ENCODE measurements at regions not wholly inside any gene's neighbourhood (a gene's known extent, or its start where the extent isn't known, plus 50 kb on each side); places are given as distances from the start of the nearest gene placed in this dataset.

GRCh38 chr13:87094646-87095045, 576.5 kb upstream of the SLITRK5 start:
- Histone ChIP-seq H3K36me3 (ENCODE audit: control insufficient read depth, insufficient read depth, low read length) (no peaks in the 10 kb centered on the region), H3K9me3 (ENCODE audit: control insufficient read depth, low read depth, low read length) (no peaks in the 10 kb centered on the region), H3K27ac (ENCODE audit: low read length) (no peak overlapping the region), H3K4me1 (ENCODE audit: control insufficient read depth, insufficient read depth, low read length) (no peaks in the 10 kb centered on the region), H3K4me3 (ENCODE audit: low read length) (no peak overlapping the region), H3K27me3 (ENCODE audit: control insufficient read depth, insufficient read depth, low read length) (no peaks in the 10 kb centered on the region)
- WGBS (ENCODE audit: insufficient coverage, low lambda C conversion rate), result no CpG with 5 or more reads among the region's 3 CpGs
- DNase-seq, result no peak

GRCh38 chr13:87100431-87100830, 570.7 kb upstream of the SLITRK5 start:
- 89% methylated on average over 3 of the region's 5 CpGs for WGBS (ENCODE audit: insufficient coverage, low lambda C conversion rate)
- no peak for DNase-seq
- no peaks in the 10 kb centered on the region for H3K27me3 ChIP-seq (ENCODE audit: control insufficient read depth, insufficient read depth, low read length)
- no peak overlapping the region for H3K4me3 ChIP-seq (ENCODE audit: low read length)
- H3K27ac ChIP-seq (ENCODE audit: low read length), result no peak overlapping the region
- no peaks in the 10 kb centered on the region for H3K36me3 ChIP-seq (ENCODE audit: control insufficient read depth, insufficient read depth, low read length)
- no peaks in the 10 kb centered on the region for H3K4me1 ChIP-seq (ENCODE audit: control insufficient read depth, insufficient read depth, low read length)
- H3K9me3 ChIP-seq (ENCODE audit: control insufficient read depth, low read depth, low read length), result no peaks in the 10 kb centered on the region

- H3K36me3 ChIP-seq (ENCODE audit: control insufficient read depth, insufficient read depth, low read length), result no peaks in the 10 kb centered on the region
- WGBS (ENCODE audit: insufficient coverage, low lambda C conversion rate), result no CpG with 5 or more reads among the region's 2 CpGs
- H3K27me3 ChIP-seq (ENCODE audit: control insufficient read depth, insufficient read depth, low read length), result no peaks in the 10 kb centered on the region
- no peak for DNase-seq
- H3K27ac ChIP-seq (ENCODE audit: low read length), result no peak overlapping the region
- no peaks in the 10 kb centered on the region for H3K9me3 ChIP-seq (ENCODE audit: control insufficient read depth, low read depth, low read length)
- no peaks in the 10 kb centered on the region for H3K4me1 ChIP-seq (ENCODE audit: control insufficient read depth, insufficient read depth, low read length)
- no peak overlapping the region for H3K4me3 ChIP-seq (ENCODE audit: low read length)
Observed at GRCh38 chr13:87107651-87108050, 563.5 kb upstream of the SLITRK5 start.

GRCh38 chr13:87120476-87120875, 550.7 kb upstream of the SLITRK5 start:
- H3K4me3 ChIP-seq (ENCODE audit: low read length), result no peak overlapping the region
- no peaks in the 10 kb centered on the region for H3K36me3 ChIP-seq (ENCODE audit: control insufficient read depth, insufficient read depth, low read length)
- 71% methylated on average over 2 of the region's 2 CpGs for WGBS (ENCODE audit: insufficient coverage, low lambda C conversion rate)
- H3K9me3 ChIP-seq (ENCODE audit: control insufficient read depth, low read depth, low read length), result no peaks in the 10 kb centered on the region
- DNase-seq, result no peak
- no peaks in the 10 kb centered on the region for H3K4me1 ChIP-seq (ENCODE audit: control insufficient read depth, insufficient read depth, low read length)
- H3K27ac ChIP-seq (ENCODE audit: low read length), result no peak overlapping the region
- H3K27me3 ChIP-seq (ENCODE audit: control insufficient read depth, insufficient read depth, low read length), result no peaks in the 10 kb centered on the region

GRCh38 chr13:87122551-87122950, 548.6 kb upstream of the SLITRK5 start:
- no peak overlapping the region for H3K27ac ChIP-seq (ENCODE audit: low read length)
- no peak overlapping the region for H3K4me3 ChIP-seq (ENCODE audit: low read length)
- H3K36me3 ChIP-seq (ENCODE audit: control insufficient read depth, insufficient read depth, low read length), result no peaks in the 10 kb centered on the region
- H3K4me1 ChIP-seq (ENCODE audit: control insufficient read depth, insufficient read depth, low read length), result no peaks in the 10 kb centered on the region
- no peaks in the 10 kb centered on the region for H3K27me3 ChIP-seq (ENCODE audit: control insufficient read depth, insufficient read depth, low read length)
- DNase-seq, result no peak
- no peaks in the 10 kb centered on the region for H3K9me3 ChIP-seq (ENCODE audit: control insufficient read depth, low read depth, low read length)

GRCh38 chr13:87123987-87124784, 547.0 kb upstream of the SLITRK5 start:
- no CpG with 5 or more reads among the region's 10 CpGs for WGBS (ENCODE audit: insufficient coverage, low lambda C conversion rate)
- Histone ChIP-seq H3K9me3 (ENCODE audit: control insufficient read depth, low read depth, low read length) (no peaks in the 10 kb centered on the region), H3K27ac (ENCODE audit: low read length) (no peak overlapping the region), H3K36me3 (ENCODE audit: control insufficient read depth, insufficient read depth, low read length) (no peaks in the 10 kb centered on the region), H3K27me3 (ENCODE audit: control insufficient read depth, insufficient read depth, low read length) (no peaks in the 10 kb centered on the region), H3K4me1 (ENCODE audit: control insufficient read depth, insufficient read depth, low read length) (no peaks in the 10 kb centered on the region), H3K4me3 (ENCODE audit: low read length) (no peak overlapping the region)
- DNase-seq, result no peak

- H3K27ac ChIP-seq (ENCODE audit: low read length), result no peak overlapping the region
- H3K36me3 ChIP-seq (ENCODE audit: control insufficient read depth, insufficient read depth, low read length), result no peaks in the 10 kb centered on the region
- H3K9me3 ChIP-seq (ENCODE audit: control insufficient read depth, low read depth, low read length), result no peaks in the 10 kb centered on the region
- no peak overlapping the region for H3K4me3 ChIP-seq (ENCODE audit: low read length)
- H3K4me1 ChIP-seq (ENCODE audit: control insufficient read depth, insufficient read depth, low read length), result no peaks in the 10 kb centered on the region
- no peaks in the 10 kb centered on the region for H3K27me3 ChIP-seq (ENCODE audit: control insufficient read depth, insufficient read depth, low read length)
- DNase-seq, result no peak
- WGBS (ENCODE audit: insufficient coverage, low lambda C conversion rate), result 100% methylated on average over 1 of the region's 4 CpGs
Observed at GRCh38 chr13:87124785-87125074, 546.4 kb upstream of the SLITRK5 start.

- H3K4me3 ChIP-seq (ENCODE audit: low read length), result no peak overlapping the region
- no peaks in the 10 kb centered on the region for H3K27me3 ChIP-seq (ENCODE audit: control insufficient read depth, insufficient read depth, low read length)
- H3K4me1 ChIP-seq (ENCODE audit: control insufficient read depth, insufficient read depth, low read length), result no peaks in the 10 kb centered on the region
- H3K36me3 ChIP-seq (ENCODE audit: control insufficient read depth, insufficient read depth, low read length), result no peaks in the 10 kb centered on the region
- DNase-seq, result no peak
- H3K27ac ChIP-seq (ENCODE audit: low read length), result no peak overlapping the region
- H3K9me3 ChIP-seq (ENCODE audit: control insufficient read depth, low read depth, low read length), result no peaks in the 10 kb centered on the region
Observed at GRCh38 chr13:87128036-87128435, 543.1 kb upstream of the SLITRK5 start.

GRCh38 chr13:87128491-87128890, 542.7 kb upstream of the SLITRK5 start:
- H3K9me3 ChIP-seq (ENCODE audit: control insufficient read depth, low read depth, low read length), result no peaks in the 10 kb centered on the region
- no peak for DNase-seq
- H3K4me1 ChIP-seq (ENCODE audit: control insufficient read depth, insufficient read depth, low read length), result no peaks in the 10 kb centered on the region
- no peak overlapping the region for H3K4me3 ChIP-seq (ENCODE audit: low read length)
- 100% methylated on average over 2 of the region's 2 CpGs for WGBS (ENCODE audit: insufficient coverage, low lambda C conversion rate)
- H3K36me3 ChIP-seq (ENCODE audit: control insufficient read depth, insufficient read depth, low read length), result no peaks in the 10 kb centered on the region
- no peaks in the 10 kb centered on the region for H3K27me3 ChIP-seq (ENCODE audit: control insufficient read depth, insufficient read depth, low read length)
- H3K27ac ChIP-seq (ENCODE audit: low read length), result no peak overlapping the region

- no peaks in the 10 kb centered on the region for H3K4me1 ChIP-seq (ENCODE audit: control insufficient read depth, insufficient read depth, low read length)
- no CpG with 5 or more reads among the region's 2 CpGs for WGBS (ENCODE audit: insufficient coverage, low lambda C conversion rate)
- H3K36me3 ChIP-seq (ENCODE audit: control insufficient read depth, insufficient read depth, low read length), result no peaks in the 10 kb centered on the region
- no peak for DNase-seq
- no peak overlapping the region for H3K27ac ChIP-seq (ENCODE audit: low read length)
- H3K27me3 ChIP-seq (ENCODE audit: control insufficient read depth, insufficient read depth, low read length), result no peaks in the 10 kb centered on the region
- no peaks in the 10 kb centered on the region for H3K9me3 ChIP-seq (ENCODE audit: control insufficient read depth, low read depth, low read length)
- H3K4me3 ChIP-seq (ENCODE audit: low read length), result no peak overlapping the region
Observed at GRCh38 chr13:87129602-87130300, 541.4 kb upstream of the SLITRK5 start.

- no peak for DNase-seq
- Histone ChIP-seq H3K4me3 (ENCODE audit: low read length) (no peak overlapping the region), H3K4me1 (ENCODE audit: control insufficient read depth, insufficient read depth, low read length) (no peaks in the 10 kb centered on the region), H3K27ac (ENCODE audit: low read length) (no peak overlapping the region), H3K36me3 (ENCODE audit: control insufficient read depth, insufficient read depth, low read length) (no peaks in the 10 kb centered on the region), H3K9me3 (ENCODE audit: control insufficient read depth, low read depth, low read length) (no peaks in the 10 kb centered on the region), H3K27me3 (ENCODE audit: control insufficient read depth, insufficient read depth, low read length) (no peaks in the 10 kb centered on the region)
Observed at GRCh38 chr13:87130423-87130822, 540.7 kb upstream of the SLITRK5 start.
